ENCODE measurements at regions not wholly inside any gene's neighbourhood (a gene's known extent, or its start where the extent isn't known, plus 50 kb on each side); places are given as distances from the start of the nearest gene placed in this dataset.

DNA sequence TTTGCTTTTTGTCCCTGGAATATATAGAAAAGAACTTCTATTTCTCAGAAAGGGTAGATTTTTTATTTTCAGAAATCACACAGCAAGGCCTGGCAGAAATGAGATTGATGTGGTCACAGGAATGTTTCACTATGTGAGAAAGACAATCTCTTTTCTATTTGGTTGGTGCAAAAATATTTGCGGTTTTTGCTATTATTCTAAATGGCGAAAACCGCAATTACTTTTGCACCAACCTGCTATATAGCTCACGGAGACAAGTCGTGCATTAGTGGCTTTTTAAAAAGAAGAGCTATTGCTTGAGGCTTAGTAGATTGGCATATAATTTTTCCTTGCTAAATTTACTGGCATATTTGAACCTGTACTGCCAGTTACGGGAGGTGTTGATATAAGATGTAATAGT, 100.4 kb downstream of the ITM2A start:
- Histone ChIP-seq H3K27ac (ENCODE audit: low read depth, low read length) (no peak overlapping the region), H3K23me2 (ENCODE audit: low read depth, low read length) (no peaks in the 10 kb centered on the region), H2BK15ac (ENCODE audit: low read length) (no peak overlapping the region), H2BK5ac (ENCODE audit: low read depth, low read length) (no peak overlapping the region), H3K27me3 (replicated peaks in 1 of 4; ENCODE audit: control insufficient read depth in 3 of 4, extremely low read depth in 1 of 4, insufficient read depth in 3 of 4, low read length in 3 of 4) (no peaks in the 10 kb centered on the region), H2AFZ (ENCODE audit: low read length) (no peak overlapping the region), H3K14ac (ENCODE audit: insufficient read length) (no peak overlapping the region), H3K4me2 (ENCODE audit: insufficient read depth in 1 of 2, low read depth in 2 of 2, low read length in 2 of 2) (no peak overlapping the region), H3K4ac (replicated peaks; ENCODE audit: insufficient read length, low read depth, low read length) (no peak overlapping the region), H4K5ac (ENCODE audit: insufficient read length, low read depth, low read length) (no peak overlapping the region), H3K36me3 (ENCODE audit: control insufficient read depth in 2 of 4, insufficient read depth in 4 of 4, low read length in 3 of 4) (no peaks in the 10 kb centered on the region), H3K9me3 (ENCODE audit: insufficient read depth in 2 of 2, low read depth in 1 of 2, low read length in 1 of 2) (no peaks in the 10 kb centered on the region), H3K56ac (replicated peaks; ENCODE audit: insufficient read length, low read depth, low read length) (no peak overlapping the region), H3K23ac (ENCODE audit: insufficient read length) (no peak overlapping the region), H3K79me1 (ENCODE audit: low read depth, low read length) (no peaks in the 10 kb centered on the region), H2AK5ac (ENCODE audit: low read depth, low read length) (no peak overlapping the region), H2BK120ac (replicated peaks; ENCODE audit: low read depth, low read length) (no peak overlapping the region), H4K91ac (replicated peaks; ENCODE audit: insufficient read length, low read length) (no peak overlapping the region), H3K79me2 (ENCODE audit: control insufficient read depth in 1 of 2, insufficient read depth in 2 of 2, low read length in 2 of 2) (no peaks in the 10 kb centered on the region), H3K4me3 (ENCODE audit: extremely low read depth in 1 of 4, insufficient read depth in 2 of 4, low read depth in 3 of 4, low read length in 4 of 4) (no peak overlapping the region), H2BK20ac (ENCODE audit: low read length) (no peak overlapping the region), H3K4me1 (replicated peaks in 1 of 4; ENCODE audit: control insufficient read depth in 3 of 4, insufficient read depth in 4 of 4, low read length in 3 of 4) (no peaks in the 10 kb centered on the region), H4K20me1 (replicated peaks in 1 of 2; ENCODE audit: control insufficient read depth in 1 of 2, insufficient read depth in 2 of 2, low read length in 2 of 2) (no peaks in the 10 kb centered on the region), H4K8ac (ENCODE audit: extremely low read depth, insufficient read depth, low read length) (no peak overlapping the region), H3K18ac (ENCODE audit: extremely low read depth, low read length) (no peak overlapping the region), H2BK12ac (ENCODE audit: low read depth, low read length) (no peak overlapping the region), H3K9ac (replicated peaks in 1 of 4; ENCODE audit: extremely low read depth in 1 of 4, low read depth in 3 of 4, low read length in 3 of 4) (no peak overlapping the region)
- DNase-seq (ENCODE audit: low read depth in 1 of 2, low spot score in 2 of 2) (no peak), FAIRE-seq (no peak)
- no peak for TF ChIP-seq NANOG (IDR thresholded peaks at IDR 0.05; ENCODE audit: insufficient read depth, low read depth, low read length, poor library complexity, severe bottlenecking)
- TF ChIP-seq RBBP5 (IDR thresholded peaks at IDR 0.05; ENCODE audit: borderline replicate concordance, low read depth, low read length), result no peak
- no peak for TF ChIP-seq ATF3 (IDR thresholded peaks at IDR 0.05; ENCODE audit: insufficient read depth, low read depth, low read length)
- no peak for TF ChIP-seq CBX8 (IDR thresholded peaks at IDR 0.05; ENCODE audit: borderline replicate concordance, low read depth, low read length)
- TF ChIP-seq TEAD4 (IDR thresholded peaks at IDR 0.05; ENCODE audit: low read depth, low read length), result no peak
- TF ChIP-seq CHD2 (IDR thresholded peaks at IDR 0.05; ENCODE audit: low read length), result no peak
- no peak for TF ChIP-seq SUZ12 (IDR thresholded peaks at IDR 0.05; ENCODE audit: low read length)
- no peak for TF ChIP-seq CREB1 (IDR thresholded peaks at IDR 0.05)
- TF ChIP-seq BACH1 (IDR thresholded peaks at IDR 0.05; ENCODE audit: low read length), result no peak
- WGBS, 2 experiments (ENCODE audit: extremely low coverage in 1 of 2, insufficient coverage in 1 of 2, insufficient read length in 1 of 2, insufficient replicate concordance in 2 of 2, low coverage in 1 of 2, low lambda C conversion rate in 2 of 2, missing lambda C conversion rate in 1 of 2), result 93% methylated on average over 6 of the region's 6 CpGs; no CpG with 5 or more reads in 1 of the 2 experiments
- CTCF ChIA-PET (ENCODE audit: partially characterized antibody), result no interaction called here
- POLR2A ChIA-PET (ENCODE audit: partially characterized antibody), result no interaction called here
